Adrenal gland (tissue), 5 donors: ENCODE measurements at regions not wholly inside any gene's neighbourhood (a gene's known extent, or its start where the extent isn't known, plus 50 kb on each side); places are given as distances from the start of the nearest gene placed in this dataset.

ENCODE experiments used
- CTCF ChIP-seq, 6 experiments: fragments of 450-650 bp in 4 of 6; fragments of 200-600 bp in 2 of 6; sonication (generic) in 1 of 6; IDR thresholded peaks; 1 replicate in 5 of 6; 2 replicates in 1 of 6; pipeline versions ENCODE4 v1.5.1 to v1.8.0; 2016 to 2021; ENCODE audit warnings: antibody characterized with exemption in 6 of 6, mild to moderate bottlenecking in 2 of 6, moderate library complexity in 1 of 6
- POLR2A ChIP-seq, 2 donors: fragments of 450-650 bp; IDR thresholded peaks; one replicate each; pipeline ENCODE4 v1.6.1; 2017; ENCODE audit warnings: antibody characterized with exemption in 2 of 2, mild to moderate bottlenecking in 2 of 2, moderate library complexity in 1 of 2
- donor health status: DM: no; HTN: no; CAD: no.

- TF ChIP-seq CTCF (IDR thresholded peaks at IDR 0.05) (no peak), POLR2A (IDR thresholded peaks at IDR 0.05) (no peak)
Observed at GRCh38 chr20:60976913-60977312, 275.1 kb upstream of the CDH4 start.
